HG03103 (cell line): ENCODE measurements at regions not wholly inside any gene's neighbourhood (a gene's known extent, or its start where the extent isn't known, plus 50 kb on each side); places are given as distances from the start of the nearest gene placed in this dataset.
"Not testable (repeated sequence)": the region's sequence is repeated elsewhere in the genome, so short reads cannot be mapped to it uniquely, and the experiment has no call there.

Experiments
- ATAC-seq: cut with Tn5 transposase; IDR thresholded peaks from one replicate; pipeline ENCODE4 v1.9.1; 2021; ENCODE audit warnings: low read depth; ENCODE audit not compliant: unreplicated experiment

DNA sequence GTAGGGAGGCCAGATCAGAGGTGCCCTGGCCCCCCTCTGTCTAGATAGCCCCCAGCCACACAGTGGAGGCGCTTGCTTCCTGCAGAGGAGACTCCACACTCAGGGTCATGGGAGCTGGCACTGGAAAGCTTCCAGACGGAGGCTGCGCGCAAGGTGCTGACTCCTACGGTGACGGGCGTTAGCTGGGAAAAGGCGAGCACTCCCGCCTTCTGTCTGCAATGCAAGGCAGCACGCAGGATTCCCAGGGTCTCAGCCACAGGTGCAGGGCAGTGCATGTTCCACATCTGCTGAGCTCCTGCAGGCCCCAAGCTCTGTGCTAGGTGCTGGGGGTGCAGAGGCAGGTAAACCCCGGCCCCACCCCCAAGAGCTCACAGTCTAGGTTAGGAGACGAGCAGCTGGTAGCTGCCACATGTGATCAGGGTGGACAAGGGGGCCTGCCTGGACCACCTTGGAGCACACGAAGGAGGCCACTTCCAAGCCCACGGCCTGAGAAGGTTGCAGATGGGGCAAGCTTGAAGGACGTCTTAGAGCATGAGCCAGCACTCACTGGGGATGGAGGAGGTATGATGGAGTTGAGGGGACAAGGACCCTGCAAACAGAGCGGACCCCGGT, 310.9 kb upstream of the DIO3 start:
- no peak for ATAC-seq

DNA sequence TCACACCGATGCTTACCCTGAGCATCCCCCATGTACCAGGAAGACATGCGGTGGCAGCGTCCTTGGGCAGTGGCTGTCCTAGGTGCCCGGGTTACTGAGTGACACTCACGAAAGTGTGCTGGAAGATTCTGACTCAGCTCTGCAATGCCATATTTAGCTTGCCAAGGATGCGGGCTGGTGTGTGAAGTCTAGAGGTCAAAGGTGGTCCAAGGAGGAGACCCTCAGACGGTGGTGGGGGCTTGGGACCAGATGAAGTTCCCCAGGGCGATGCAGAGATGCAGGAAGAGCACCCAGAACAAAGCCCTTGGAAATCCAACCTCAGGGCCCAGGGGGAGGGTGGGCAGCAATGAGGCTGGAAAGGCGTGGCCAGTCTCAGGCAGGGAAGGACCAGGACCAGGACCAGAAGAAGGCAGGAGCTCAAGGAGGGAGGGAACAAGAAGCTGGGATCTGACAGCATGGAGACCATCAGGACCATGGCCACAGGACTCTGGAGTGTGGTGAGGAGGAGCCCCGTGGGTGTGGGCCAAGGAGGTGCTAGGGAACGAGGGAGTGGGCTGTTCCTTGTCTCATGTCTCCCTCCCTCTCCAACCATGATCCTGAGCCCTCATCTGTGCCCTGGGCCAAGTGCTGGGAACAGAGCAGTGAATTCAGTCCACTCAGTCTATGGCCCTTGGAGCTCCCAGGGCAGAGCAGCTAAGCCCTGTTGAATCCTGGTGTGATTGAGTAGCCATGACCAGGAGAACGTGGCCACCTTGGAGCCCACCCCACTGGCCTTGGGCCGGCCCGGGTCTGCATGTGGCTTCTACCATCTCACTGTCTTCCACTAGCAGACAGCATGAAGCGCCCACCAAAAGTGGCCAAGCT, 310.1 kb upstream of the DIO3 start:
- no peak for ATAC-seq

DNA sequence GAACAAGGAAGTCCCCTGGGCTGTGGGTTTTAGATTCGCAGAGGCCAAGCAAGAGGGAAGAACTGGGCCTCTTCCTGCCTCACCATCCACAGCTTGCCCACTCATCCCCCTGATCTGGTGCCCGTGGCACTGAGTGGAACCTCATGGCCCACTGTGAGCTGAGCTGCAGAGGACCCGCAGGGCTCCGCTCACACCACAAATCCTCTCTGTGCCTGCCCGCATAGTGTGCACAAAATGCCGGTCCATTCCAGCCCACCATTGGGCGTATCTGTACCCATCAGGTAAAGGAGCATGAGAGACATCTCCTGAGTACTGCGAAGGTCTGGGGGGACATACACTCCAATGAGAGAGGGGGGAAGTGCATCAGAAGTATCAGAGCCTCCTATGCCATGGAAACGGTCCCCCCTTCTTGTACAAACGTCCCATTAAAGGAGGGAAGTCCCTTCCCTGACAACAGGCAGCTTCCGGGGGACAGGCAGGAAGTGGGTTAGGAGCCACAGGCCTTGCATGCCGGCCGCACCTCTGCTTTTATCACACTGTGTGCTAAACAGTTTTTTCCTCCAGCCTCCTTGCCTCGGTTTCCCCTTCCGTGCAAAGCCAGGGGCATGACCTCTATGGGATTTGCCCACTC, 309.4 kb upstream of the DIO3 start:
- ATAC-seq = no peak

DNA sequence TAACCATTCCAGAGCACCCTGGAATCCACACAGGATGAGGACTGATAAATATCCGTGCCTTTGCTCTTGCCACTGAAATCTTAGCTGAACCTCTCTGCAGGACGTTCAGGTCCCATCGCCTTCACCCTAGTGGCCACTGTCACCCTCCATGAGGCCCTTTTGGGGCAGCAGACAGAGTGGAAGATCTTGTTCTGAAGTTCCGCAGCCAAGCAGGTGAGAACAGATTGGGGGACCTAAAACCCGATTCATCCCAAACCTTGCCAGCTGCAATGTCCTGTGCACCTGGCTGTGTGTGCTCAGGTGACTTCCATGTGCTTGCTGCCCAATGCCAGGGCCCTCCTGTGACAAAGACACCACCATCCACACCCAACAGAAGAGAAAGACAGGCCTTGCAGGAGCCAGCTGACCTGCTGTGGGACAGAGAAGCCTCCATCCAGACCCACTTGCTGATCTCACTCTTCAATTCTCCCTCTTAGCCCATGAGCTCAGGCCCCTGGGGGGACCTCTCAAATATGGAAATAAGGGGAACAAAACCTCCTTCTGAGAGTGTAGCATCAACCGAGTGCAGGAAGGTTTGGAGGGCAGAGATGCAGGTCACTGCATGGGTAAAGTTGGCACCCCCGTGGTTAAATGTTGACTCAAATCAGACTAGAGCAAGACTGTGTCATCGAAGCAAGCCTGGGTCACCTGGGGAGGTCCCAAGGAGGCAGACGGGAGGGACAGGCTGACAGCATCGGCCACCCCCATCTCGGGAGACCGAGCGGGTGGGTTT, 308.7 kb upstream of the DIO3 start:
- no peak for ATAC-seq

DNA sequence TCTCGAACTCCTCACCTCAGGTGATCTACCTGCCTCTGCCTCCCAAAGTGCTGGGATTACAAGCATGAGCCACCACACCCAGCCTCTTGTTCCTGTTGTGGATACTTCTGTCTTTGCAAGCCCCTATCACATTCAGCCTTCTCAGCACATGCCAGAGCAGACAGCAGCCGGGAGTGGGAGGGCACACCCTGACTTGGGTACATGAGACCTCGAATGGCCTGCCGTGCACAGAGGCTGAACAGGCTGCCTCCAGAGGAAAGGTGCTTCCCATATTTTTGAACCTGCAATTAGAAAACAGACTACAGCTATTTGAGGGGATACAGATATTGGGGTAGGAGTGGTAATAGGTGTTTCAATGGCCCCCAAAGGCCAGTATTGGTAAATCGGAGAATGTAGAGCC, 307.3 kb upstream of the DIO3 start:
- no peak for ATAC-seq

DNA sequence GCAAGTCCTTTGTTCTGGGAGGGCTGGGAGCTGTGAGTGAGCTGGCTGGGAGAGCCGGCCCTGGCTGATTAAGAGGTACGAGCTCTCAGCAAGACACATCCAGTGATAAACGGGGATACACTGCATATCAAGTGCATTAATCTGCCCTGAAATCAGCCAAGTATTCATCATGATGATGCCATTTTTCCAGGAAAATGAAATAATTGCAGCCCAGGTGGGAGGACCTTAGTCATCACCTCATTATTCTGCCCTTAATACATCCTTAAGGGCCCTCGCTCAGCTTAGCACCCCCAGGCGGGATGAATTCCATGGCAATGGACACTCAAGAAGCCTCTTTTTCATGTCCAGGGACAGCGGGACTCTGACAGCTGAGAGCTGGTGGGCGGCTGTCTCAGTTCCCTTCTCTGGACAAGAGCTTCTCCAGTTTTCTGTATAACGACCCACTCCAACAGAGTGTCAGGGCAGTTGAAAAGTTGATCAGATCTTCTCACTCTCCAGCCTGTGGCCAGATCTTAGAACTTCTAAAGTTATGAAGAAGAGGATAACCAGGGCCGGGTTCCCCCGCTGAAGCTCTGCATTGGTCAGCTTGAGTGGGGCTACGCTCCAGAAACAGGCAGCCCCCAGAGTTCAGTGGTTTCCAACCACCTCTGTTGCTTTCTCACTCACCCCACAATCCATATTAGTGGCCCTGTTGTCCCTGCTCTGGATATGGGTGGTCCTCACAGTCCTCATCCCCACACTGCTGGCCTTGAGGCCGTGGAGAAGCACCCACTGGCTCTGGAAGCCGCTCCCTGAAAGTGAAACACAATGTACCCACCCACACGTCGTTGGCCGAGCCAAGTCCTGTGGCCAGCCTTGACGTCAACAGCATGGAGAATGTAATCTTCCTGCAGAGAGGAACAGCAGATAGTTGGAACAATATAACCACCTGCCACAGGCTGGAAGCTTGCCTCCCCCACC, 306.2 kb upstream of the DIO3 start:
- ATAC-seq = no peak

DNA sequence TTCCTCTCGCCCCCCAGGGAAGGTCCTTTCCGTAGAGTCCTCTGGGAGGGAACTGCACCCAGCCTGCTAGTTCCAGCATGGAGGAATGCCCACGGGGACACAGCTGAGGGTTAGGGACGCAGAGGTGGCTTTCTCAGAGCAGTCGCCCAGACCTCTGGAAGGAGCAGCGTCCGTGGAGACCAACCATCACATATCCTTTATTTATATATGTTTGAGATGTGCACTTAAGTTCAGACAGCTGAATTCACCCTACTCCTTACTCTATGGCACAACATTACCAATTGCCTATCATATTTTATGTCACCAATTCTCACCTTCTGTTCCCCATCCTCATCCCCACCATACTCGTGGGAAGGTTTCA, 305.6 kb upstream of the DIO3 start:
- ATAC-seq = no peak

DNA sequence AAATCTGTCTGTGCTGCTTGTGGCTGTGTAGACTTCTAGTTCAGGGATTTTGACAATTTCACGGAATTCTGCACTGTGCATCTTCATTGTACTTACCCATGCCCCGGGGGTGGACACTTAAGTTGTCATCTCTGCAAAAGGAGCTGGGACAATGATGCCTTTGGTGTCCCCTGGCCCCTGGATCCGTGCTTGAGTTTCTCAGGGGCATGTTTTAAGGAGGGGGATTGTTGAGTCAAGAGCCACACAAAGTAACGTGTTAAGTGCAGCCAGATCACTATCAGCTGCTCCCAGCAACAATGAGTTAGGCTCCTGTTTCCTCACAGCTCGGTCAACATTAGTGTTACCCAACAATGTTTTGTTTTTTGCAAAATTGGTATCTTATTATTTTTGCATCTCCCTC, 305.0 kb upstream of the DIO3 start:
- no peak for ATAC-seq

DNA sequence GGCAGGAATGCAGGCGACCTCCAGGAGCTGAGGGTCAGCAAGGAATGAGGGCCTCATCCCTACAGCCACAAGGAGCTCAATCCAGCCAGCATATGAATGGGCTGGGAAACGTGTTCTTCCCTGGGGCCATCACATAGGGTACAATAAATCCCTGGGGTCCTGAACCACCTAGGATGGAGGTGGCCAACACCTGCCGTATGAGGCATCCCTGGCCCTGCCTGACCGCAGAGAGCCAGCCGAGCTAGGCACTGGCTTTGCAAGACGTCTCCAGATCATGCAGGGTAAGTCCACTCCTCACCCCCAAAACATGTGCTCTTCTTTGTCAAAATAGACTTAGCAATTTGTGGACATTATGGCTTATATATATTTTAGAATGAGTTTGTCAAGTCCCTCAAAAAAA, 303.7 kb upstream of the DIO3 start:
- ATAC-seq = no peak

DNA sequence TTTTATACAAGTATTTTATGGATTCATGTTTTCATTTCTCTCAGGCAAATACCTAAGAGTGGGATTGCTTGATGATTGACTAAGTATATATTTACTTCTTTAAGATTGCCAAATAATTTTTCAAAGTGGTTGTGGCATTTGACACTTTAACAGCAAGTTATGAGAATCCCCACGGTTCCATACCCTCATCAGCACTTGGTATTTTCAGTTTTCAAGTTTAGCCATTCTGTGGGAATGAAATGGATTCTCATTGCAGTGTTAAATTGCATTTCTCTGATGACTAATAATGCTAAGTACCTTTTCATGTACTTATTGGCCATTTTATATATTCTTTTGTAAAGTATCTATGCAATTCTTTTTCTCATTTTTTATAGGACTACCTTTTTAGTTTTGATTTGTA, 301.5 kb upstream of the DIO3 start:
- no peak for ATAC-seq

DNA sequence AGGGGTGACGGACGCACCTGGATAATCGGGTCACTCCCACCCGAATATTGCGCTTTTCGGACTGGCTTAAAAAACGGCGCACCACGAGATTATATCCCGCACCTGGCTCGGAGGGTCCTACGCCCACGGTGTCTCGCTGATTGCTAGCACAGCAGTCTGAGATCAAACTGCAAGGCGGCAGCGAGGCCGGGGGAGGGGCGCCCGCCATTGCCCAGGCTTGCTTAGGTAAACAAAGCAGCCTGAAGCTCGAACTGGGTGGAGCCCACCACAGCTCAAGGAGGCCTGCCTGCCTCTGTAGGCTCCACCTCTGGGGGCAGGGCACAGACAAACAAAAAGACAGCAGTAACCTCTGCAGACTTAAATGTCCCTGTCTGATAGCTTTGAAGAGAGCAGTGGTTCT, 294.9 kb upstream of the DIO3 start:
- not testable (repeated sequence) for ATAC-seq

DNA sequence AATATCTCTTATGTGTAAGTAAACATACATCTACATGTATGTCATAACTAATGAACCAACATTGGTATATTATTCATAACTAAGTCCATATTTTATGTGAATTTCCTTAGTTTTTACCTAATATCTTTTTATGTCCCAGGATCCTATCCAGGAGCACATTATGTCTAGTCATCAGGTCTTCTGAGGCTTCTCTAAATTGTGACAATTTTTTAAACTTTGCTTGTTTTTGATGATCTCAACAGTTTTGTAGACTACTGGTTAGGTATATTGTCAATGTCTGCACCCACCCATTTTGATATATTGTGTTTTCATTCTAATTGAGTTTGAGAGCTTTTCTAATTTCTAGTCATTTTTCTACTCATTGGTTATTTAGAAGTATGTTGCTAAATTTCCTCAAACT, 288.2 kb upstream of the DIO3 start:
- no peak for ATAC-seq

DNA sequence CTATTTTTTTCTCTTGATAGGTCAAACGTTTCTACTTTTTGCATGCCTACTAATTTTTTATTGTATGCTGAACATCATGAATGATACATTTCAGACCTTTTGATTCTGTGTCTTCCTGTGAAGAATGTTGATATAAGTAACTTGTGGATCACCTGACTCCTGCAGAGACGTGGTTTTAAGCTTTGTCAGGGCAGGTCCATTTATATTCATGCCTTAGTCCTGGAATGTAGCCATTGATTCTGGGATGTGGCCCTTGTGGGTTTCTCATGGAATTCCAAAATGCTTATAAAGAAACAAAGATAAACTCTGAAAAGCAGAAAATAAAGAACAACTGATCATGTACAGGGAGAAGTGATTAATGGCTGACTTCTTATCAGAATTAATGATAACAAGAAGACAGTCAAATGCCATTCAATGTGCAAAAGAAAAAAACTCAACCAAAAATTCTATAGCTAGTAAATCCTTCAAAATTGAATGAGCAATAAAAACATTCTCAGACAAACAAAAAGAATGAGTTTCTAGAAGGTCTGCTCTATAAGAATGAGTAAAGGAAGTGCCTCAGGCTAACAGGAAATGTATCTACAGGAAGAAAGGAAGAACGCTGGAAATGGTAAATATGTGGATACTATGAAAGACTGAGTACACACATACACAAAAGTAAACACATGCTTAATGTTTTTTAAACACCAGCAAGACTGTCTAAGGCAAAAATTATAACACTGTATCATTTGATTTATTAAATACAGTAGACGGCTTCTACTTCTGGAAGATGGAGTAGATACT, 284.8 kb upstream of the DIO3 start:
- no peak for ATAC-seq

DNA sequence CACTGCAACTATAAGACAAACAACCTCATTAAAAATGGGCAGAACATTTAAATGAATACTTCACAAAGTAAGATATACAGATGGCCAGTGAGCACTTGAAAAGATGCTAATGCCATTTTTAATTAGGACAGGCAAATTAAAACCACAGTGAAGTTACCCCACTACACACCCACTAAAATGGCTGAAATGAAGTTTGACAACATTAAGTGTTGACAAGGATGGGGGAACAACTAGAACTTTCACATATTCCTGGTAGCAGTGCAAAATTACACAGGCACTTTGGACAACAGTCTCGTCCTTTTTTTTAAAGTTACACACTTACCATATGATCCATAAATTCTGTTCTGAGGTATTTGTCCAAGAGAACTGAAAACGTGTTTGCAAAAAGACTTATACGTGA, 278.9 kb upstream of the DIO3 start:
- ATAC-seq = no peak

DNA sequence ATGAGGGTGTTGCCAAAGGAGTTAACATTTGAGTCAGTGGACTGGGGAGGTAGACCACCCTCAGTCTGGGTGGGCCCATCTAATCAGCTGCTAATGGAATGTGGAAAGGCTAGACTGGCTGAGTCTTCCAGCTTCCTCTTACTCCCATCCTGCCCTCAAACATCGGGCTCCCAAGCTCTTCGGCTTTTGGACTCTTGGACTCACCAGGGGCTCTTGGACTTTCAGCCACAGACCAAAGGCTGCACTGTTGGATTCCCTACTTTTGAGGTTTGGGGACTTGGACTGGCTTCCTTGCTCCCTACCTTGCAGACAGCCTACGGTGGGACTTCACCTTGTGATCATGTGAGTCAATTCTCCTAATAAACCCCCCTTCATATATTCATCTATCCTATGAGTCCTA, 276.6 kb upstream of the DIO3 start:
- no peak for ATAC-seq

DNA sequence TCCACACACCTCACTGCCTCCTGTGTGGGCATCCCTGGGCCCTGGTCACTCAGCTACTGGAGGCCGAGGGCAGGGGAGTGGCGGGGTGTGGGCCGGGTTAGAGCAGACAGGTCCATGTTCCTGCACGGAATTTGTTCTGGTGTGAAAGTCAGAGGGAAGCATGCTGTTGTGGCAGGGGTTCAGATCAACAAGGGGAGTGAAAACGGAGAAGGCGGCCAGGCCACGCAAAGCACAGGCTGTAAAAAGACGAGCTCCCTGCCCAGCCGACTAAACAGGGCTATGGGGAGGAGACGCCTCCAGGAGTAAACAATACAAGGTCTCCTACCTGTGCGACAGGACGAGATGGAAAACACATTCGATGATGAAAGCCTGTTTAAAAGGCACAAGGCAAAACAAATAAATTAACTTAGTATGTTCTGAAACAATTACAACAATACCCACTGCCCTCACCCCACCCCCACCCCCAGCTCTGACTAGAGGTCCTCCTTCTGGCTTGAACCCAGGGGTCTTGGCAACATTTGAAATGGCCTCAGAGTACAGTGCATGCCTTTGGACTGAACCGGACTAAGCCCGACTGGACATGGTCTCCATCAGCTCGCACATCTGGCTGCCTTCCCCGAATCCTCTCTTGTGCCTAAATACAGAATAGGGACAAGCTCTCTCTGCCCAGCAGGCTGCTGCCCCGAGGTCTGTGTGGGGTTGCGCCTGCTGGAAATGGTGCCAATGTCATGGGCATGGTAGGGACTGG, 274.9 kb upstream of the DIO3 start:
- no peak for ATAC-seq

DNA sequence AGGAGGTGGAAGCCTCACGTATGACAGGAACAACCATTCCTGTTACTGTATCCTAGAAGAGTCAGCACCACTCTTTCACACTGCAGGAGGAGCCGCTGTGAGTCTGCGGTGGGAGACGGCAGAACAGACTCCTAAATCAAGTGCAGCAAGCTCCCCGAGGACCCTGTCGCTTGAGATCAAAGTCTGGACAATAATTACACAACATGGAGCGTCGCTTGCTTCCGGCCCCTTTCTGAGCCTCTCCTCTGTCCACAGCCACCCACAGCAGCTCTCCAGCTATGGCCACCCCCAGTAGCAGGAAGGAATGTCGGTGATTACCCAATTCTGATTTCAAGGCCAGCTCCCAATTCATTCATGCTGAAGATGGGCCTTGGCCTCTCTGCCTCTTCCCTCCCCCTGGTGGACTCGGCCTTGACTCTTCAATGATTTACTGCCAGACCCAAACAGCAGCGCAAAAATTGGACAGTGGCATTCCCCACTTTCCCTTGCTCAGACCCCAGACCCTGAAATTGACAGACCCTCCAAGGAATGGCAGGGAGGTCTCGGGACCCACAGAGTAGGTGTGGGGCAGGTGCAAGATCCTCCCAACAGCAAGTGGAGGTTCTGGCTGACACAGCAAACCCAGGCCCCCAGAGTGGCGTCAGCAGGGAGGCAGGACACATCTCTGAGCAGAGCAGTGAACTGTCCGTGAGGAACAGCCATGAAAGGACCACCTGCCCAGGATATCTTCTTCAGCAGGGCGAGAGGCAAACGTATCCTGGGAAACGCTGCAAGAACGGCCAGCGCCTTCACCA, 272.7 kb upstream of the DIO3 start:
- no peak for ATAC-seq

DNA sequence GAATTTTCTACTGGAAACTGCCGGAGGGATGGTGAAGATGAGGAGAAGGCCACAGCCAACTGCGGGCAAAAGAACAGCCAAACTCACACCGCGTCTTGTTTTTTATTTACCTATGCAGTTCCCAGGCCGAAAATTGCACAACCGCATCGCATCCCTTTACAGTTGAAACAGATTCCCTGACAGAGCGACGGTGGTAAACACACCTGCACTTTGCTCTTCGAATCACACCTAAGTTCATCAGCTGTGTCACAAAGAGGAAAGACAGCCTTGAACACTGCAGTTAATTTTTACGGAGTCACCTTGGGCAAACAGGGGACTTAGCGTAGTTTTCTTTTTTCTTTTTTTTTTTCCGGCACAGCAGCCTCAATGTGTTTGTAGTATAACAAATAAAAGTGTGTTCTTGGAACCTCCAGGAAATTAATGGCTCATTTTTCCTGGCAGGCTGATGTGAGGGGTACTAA, 272.0 kb upstream of the DIO3 start:
- no peak for ATAC-seq
